Right lobe of liver (tissue), 6 donors: ENCODE measurements at regions not wholly inside any gene's neighbourhood (a gene's known extent, or its start where the extent isn't known, plus 50 kb on each side); places are given as distances from the start of the nearest gene placed in this dataset.

ENCODE experiments used
- ATAC-seq, 4 donors: fragments of 200-7000 bp; cut with Tn5 transposase; one replicate each; pipeline ENCODE4 v1.9.1; 2020; ENCODE audit warnings: mild to moderate bottlenecking in 4 of 4, moderate library complexity in 4 of 4
- DNase-seq, 3 donors: peaks; one replicate each; pipeline ENCODE4 v3.0.0-alpha.2; 2020
- H3K27ac ChIP-seq, 3 donors: fragments of 200-600 bp; one replicate each; pipeline ENCODE4 v1.8.0; 2022
- H3K27me3 ChIP-seq, 2 donors: fragments of 200-600 bp; one replicate each; pipeline ENCODE4 v1.8.0; 2022
- H3K36me3 ChIP-seq, 4 donors: fragments of 200-600 bp; sonication (generic) in 1 of 4; one replicate each; pipeline versions ENCODE4 v1.5.1 to v1.8.0; 2017 to 2022; ENCODE audit warnings: control low read depth in 1 of 4
- H3K4me1 ChIP-seq, 4 donors: fragments of 200-600 bp; sonication (generic) in 1 of 4; one replicate each; pipeline versions ENCODE4 v1.5.1 to v1.8.0; 2017 to 2022; ENCODE audit warnings: control low read depth in 1 of 4
- H3K4me3 ChIP-seq, 3 donors: fragments of 200-600 bp; one replicate each; pipeline ENCODE4 v1.8.0; 2022
- H3K9me3 ChIP-seq, 4 donors: fragments of 200-600 bp; sonication (generic) in 1 of 4; one replicate each; pipeline versions ENCODE4 v1.5.1 to v1.8.0; 2017 to 2022; ENCODE audit warnings: control low read depth in 1 of 4
- POLR2A ChIP-seq: fragments of 450-650 bp; IDR thresholded peaks from one replicate; pipeline ENCODE4 v1.6.1; 2017; ENCODE audit warnings: antibody characterized with exemption, mild to moderate bottlenecking
- WGBS: methylation state at CpG from one replicate; pipeline ENCODE4 v1.1.6; 2018; ENCODE audit warnings: low coverage, low lambda C conversion rate; ENCODE audit not compliant: insufficient coverage; ENCODE audit errors: missing lambda C conversion rate; 5-methylcytosine and 5-hydroxymethylcytosine counted together
- intact Hi-C, 2 donors: fragments of 100-400 bp; cut with DNase I; formaldehyde crosslinking; loops; one replicate each; pipeline versions ENCODE4 v1.11.2 to v1.14.1; 2022
- TF ChIP-seq, protein P1 (sequence below), 4 donors: fragments of 200-600 bp in 3 of 4; fragments of 450-650 bp in 1 of 4; IDR thresholded peaks; one replicate each; pipeline versions ENCODE4 v1.5.1 to v1.8.0; 2016 to 2022; ENCODE audit warnings: antibody characterized with exemption in 4 of 4, mild to moderate bottlenecking in 2 of 4
- donor health status: DM: no; HTN: yes; CAD: no.
- donor health status: DM: no; HTN: no; CAD: no.
- donor health status: DM: no; HTN: no; CAD: no.
- donor health status: DM: no; HTN: yes; CAD: no.
- donor health status: DM: no; HTN: yes; CAD: no.

DNA sequence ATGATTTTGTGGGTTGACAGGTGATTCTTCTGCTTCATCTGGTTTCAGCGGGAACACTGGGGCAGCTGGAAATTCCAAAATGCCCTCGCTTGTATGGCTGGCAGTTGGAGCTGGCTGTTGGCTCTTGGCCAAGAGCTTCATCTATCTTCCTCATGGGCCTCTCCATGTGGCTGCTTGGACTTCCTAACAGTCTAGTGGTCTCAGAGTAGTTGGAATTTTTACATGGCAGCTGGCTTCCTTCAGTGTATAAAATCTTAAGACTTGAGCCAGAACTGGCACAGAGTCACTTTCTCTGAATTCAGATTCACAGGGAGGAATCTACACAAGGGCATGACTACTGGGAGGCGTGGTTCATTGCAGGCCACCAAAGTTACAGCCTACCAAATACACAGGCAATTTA is 204.9 kb upstream of the RMST start:
- Histone ChIP-seq H3K27me3 (no peaks in the 10 kb centered on the region), H3K4me1 (no peaks in the 10 kb centered on the region), H3K9me3 (no peaks in the 10 kb centered on the region), H3K4me3 (no peak overlapping the region), H3K27ac (no peak overlapping the region), H3K36me3 (no peaks in the 10 kb centered on the region)
- ATAC-seq = no peak
- intact Hi-C loops = no loop called here
- 60% methylated on average over 3 of the region's 3 CpGs for WGBS
- TF ChIP-seq, protein P1, sequence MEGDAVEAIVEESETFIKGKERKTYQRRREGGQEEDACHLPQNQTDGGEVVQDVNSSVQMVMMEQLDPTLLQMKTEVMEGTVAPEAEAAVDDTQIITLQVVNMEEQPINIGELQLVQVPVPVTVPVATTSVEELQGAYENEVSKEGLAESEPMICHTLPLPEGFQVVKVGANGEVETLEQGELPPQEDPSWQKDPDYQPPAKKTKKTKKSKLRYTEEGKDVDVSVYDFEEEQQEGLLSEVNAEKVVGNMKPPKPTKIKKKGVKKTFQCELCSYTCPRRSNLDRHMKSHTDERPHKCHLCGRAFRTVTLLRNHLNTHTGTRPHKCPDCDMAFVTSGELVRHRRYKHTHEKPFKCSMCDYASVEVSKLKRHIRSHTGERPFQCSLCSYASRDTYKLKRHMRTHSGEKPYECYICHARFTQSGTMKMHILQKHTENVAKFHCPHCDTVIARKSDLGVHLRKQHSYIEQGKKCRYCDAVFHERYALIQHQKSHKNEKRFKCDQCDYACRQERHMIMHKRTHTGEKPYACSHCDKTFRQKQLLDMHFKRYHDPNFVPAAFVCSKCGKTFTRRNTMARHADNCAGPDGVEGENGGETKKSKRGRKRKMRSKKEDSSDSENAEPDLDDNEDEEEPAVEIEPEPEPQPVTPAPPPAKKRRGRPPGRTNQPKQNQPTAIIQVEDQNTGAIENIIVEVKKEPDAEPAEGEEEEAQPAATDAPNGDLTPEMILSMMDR (IDR thresholded peaks at IDR 0.05) = no peak
- no peak for TF ChIP-seq POLR2A
- no peak for DNase-seq

DNA sequence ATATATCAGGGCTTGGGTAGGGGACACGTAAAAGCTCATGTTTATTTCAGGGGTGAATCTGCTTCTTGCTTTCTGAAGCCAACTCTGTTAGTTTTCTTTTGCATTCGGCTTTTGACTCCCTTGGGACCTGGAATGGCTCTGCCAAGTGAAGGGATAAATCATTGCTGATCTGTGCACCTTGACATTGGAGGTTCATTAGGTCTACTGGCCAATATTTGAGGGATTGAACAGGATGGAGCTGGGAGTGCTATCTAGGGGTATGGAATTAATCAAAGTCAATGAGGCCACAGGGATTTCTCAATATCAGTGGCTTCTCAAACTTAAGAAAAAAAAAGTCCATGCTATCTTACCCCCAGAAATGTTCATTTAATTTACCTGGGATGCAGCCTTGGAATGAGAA is 203.5 kb upstream of the RMST start:
- intact Hi-C loops = no loop called here
- Histone ChIP-seq H3K27me3 (no peaks in the 10 kb centered on the region), H3K9me3 (no peaks in the 10 kb centered on the region), H3K36me3 (no peaks in the 10 kb centered on the region), H3K27ac (no peak overlapping the region), H3K4me3 (no peak overlapping the region), H3K4me1 (no peaks in the 10 kb centered on the region)
- DNase-seq (no peak), ATAC-seq (no peak)
- no peak for TF ChIP-seq POLR2A
- TF ChIP-seq, protein P1 (IDR thresholded peaks at IDR 0.05) = no peak
- WGBS = 54% methylated on average over 2 of the region's 2 CpGs

GRCh38 chr12:97260786-97261185 is 201.8 kb upstream of the RMST start:
- no peak for DNase-seq
- H3K4me3 ChIP-seq = no peak overlapping the region
- 70% methylated on average over 5 of the region's 9 CpGs for WGBS
- intact Hi-C loops = no loop called here
- no peak for ATAC-seq
- no peaks in the 10 kb centered on the region for H3K9me3 ChIP-seq
- no peaks in the 10 kb centered on the region for H3K4me1 ChIP-seq
- TF ChIP-seq, protein P1 (IDR thresholded peaks at IDR 0.05) = no peak
- H3K27me3 ChIP-seq = no peaks in the 10 kb centered on the region
- no peak overlapping the region for H3K27ac ChIP-seq
- no peaks in the 10 kb centered on the region for H3K36me3 ChIP-seq

GRCh38 chr12:97267166-97267565 is 195.4 kb upstream of the RMST start:
- Histone ChIP-seq H3K27ac (no peak overlapping the region), H3K27me3 (no peaks in the 10 kb centered on the region), H3K9me3 (no peaks in the 10 kb centered on the region), H3K4me1 (no peaks in the 10 kb centered on the region), H3K36me3 (no peaks in the 10 kb centered on the region), H3K4me3 (no peak overlapping the region)
- TF ChIP-seq POLR2A = no peak
- TF ChIP-seq, protein P1 (IDR thresholded peaks at IDR 0.05) = no peak
- ATAC-seq = no peak
- intact Hi-C loops = no loop called here
- no peak for DNase-seq

GRCh38 chr12:97267594-97268202 is 194.9 kb upstream of the RMST start:
- Histone ChIP-seq H3K4me3 (no peak overlapping the region), H3K4me1 (no peaks in the 10 kb centered on the region), H3K27me3 (no peaks in the 10 kb centered on the region), H3K36me3 (no peaks in the 10 kb centered on the region), H3K27ac (no peak overlapping the region), H3K9me3 (no peaks in the 10 kb centered on the region)
- intact Hi-C loops = no loop called here
- ATAC-seq (no peak), DNase-seq (no peak)
- TF ChIP-seq, protein P1 (IDR thresholded peaks at IDR 0.05) = no peak
- WGBS = 50% methylated on average over 3 of the region's 3 CpGs
